ENCODE measurements at regions not wholly inside any gene's neighbourhood (a gene's known extent, or its start where the extent isn't known, plus 50 kb on each side); places are given as distances from the start of the nearest gene placed in this dataset.
"Not testable (repeated sequence)": the region's sequence is repeated elsewhere in the genome, so short reads cannot be mapped to it uniquely, and the experiment has no call there.

GRCh38 chr11:130551388-130551787, 102.9 kb downstream of the ADAMTS15 start:
- no peak for DNase-seq

GRCh38 chr11:130553306-130553705, 104.9 kb downstream of the ADAMTS15 start:
- DNase-seq, result no peak

DNA sequence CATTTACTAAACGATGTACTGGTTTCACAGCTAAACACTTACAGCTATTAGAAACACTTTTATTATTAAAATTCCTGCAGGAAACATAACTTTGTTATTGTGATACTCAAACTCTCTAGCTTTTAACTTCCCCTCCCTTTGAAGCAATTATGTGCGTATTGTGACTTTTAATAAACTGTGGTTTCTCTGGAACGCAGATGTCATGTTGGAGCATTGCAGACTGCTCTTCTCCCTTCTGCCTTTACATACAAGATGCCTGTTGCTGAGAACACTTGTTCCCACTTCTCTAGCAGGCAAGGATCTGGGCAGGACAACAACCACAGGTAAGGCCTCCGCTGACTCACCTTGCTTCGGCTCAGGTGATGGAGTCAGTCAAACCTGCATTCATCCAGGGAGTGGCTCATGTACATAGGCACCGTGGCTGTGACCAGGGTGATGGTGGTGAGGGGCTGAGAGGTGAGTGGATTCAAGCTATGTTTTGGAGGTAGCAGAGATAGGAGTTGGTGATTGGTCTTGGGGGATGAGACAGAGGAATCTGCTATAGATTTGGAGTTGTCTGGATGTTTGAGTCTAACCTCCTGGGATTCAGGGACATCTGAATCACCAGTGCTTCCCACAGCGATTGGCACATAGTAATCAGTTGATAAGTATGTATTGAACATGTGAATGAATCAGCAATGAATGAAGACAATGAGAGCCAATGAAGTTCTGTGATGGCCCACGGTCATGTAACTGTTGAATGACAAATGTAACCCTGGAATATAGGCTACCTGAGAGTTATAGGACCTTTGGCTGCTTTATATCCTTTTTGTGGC, 106.0 kb downstream of the ADAMTS15 start:
- no peak for DNase-seq

- no peak for DNase-seq
These were observed 106.9 kb downstream of the ADAMTS15 start for GRCh38 chr11:130555251-130555841.

DNA sequence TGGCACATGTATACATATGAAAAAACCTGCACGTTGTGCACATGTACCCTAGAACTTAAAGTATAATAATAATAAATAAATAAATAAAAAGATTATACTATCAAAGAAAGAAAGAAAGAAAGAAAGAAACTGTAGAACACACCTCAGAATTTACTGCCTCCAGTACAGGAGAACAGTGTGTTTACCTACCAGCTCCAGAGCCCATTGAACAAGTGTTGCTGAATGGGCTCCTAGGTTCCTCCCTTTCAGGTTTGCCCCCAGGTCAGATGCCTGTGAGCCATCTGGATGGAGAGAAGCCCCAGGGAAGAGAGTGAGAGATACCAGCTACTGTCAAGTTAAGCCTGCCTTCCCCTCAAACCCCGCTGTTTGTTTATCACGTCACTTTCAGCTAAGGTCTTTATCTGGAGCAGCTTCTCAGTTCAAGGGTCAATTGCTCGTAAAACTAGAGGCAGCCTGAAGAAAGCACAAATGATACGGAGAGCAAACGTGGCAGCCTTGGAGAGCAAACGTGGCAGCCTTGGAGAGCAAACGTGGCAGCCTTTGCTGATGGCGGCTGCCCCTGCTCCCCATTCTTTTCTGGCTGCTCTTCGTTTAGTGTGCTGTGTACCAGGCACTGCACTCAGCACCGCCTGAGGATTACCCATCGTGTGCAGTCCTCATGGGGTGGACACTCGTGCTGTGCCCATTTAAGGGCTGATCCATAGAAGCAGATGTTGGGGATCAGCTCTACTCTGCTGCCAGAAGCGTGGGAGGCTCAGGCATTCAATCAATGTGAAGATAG, 111.7 kb downstream of the ADAMTS15 start:
- no peak for DNase-seq

DNA sequence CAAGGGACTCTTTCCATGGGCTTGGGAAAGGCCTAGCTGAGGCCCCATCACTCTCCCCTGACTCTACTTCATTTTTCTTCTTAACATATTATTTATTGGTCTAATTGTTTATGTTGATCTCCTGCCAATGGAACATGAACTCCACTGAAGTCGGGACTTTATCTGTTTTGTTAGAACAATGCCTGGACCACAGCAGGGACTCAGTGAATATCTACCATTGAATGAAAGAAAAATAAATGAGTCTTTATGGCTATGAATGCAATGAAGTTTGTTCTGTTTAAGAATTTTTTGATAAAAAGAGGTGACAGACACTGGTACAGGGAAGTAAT, 112.3 kb downstream of the ADAMTS15 start:
- no peak for DNase-seq

- DNase-seq, result no peak
These were observed 113.0 kb downstream of the ADAMTS15 start for GRCh38 chr11:130561441-130561881.

GRCh38 chr11:130562549-130562948, 114.1 kb downstream of the ADAMTS15 start:
- no peak for DNase-seq

DNA sequence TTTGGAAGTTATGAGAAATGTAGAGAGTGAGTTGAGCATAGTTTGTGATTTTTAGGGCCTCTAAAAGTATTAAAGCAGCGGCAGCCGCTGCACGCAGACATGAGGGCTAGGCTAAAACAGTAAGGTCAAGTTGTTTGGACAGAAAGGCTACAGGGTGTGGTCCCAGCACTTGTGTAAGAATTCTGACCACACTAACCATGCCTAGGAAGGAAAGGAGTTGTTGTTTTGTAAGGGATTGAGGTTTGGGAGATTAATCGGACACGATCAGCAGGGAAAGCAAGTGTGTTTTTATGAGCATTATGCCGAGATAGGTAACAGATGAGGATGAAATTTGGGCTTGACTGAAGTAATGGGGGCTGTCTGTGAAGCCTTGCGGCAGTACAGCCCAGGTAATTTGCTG, 117.9 kb downstream of the ADAMTS15 start:
- DNase-seq, result not testable (repeated sequence)

DNA sequence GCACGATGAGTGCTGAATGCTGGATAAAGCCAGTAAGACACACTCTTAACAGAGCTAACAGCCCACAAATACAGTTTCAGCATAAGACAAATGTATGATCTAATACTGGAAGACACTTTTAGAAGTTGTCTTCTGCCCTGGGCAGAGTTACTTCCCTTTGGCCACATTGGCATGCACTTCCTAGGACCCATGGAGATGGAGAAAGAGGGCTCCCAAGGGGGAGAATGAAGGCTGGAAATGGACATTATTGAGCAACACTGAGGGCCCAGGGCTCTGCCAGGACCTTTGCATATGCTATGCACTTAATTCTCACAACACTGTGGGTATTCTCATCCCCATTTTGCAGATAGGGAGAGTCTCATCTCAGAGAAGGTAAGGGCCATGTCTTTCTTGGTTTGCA, 123.1 kb downstream of the ADAMTS15 start:
- no peak for DNase-seq

- no peak for DNase-seq
These were observed 123.6 kb downstream of the ADAMTS15 start for GRCh38 chr11:130571947-130572584.

GRCh38 chr11:130573767-130574166, 125.3 kb downstream of the ADAMTS15 start:
- no peak for DNase-seq

DNA sequence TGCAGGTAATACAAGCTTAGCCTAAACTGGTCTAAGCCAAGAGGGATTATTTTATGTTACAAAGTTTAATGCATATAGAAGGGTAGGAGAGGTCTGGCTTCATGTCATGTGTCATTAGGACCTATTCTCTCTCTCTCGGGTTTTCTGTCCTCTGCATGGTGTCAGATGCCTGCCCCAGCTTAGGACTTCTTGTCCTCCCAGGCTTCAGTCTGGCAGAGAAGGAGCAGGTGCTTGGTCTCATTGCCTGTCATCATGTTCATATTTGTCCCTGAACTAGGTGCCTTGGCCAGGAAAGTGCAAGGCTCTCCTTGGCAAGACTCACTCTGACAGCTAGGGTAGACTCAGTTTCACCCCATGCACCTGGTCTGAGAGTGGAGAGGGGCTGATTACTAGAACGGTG, 126.3 kb downstream of the ADAMTS15 start:
- no peak for DNase-seq

GRCh38 chr11:130576146-130576545, 127.7 kb downstream of the ADAMTS15 start:
- DNase-seq, result no peak

DNA sequence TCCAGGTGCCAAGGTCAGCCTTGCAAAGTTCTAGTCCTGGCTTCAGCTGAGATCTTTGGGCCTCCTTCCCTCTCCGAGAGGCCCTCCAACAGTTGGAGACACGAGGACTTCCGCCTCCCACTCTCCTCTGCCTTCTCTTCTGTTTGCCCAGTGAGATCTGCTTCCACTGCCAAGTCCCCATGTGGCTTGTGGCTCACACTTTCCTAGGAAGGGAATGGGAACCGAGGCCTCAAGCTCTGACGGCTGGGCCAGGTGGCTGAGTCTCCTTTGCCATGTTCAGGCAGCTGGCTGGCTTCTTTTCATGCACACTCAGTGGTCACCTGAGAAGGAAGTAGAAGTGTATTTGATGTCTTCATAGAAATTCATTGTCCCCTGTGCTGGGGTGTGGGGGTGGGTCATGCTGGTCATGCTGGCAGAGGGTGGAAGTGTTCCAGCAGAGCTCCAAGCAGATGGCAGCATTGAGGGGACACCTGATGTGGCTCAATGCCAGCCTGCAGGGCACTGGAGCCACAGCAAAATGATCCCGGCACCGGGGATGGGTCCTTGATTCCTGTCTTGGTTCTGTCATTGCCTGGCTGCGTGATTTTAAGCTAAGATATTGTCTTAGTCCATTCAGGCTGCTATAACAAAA, 130.4 kb downstream of the ADAMTS15 start:
- no peak for DNase-seq

DNA sequence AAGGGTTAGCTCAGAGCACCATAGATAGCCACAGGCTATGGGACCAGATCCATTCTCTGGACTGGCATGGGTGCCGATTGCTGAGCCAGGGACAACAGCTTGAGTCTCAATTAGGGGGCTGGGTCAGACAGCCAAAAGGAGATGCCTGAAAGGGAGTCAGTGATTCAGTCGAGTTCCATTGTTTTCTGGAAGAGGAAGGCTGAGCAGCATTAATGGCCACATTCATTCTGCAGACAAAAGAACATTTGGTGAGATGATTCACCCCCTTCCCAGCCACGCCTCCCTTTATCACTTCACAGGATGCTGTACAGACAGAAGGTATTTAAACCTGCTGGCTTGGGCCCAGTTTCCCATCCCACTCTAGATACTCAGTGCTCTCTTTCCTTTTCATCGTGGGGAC, 131.9 kb downstream of the ADAMTS15 start:
- no peak for DNase-seq

GRCh38 chr11:130580891-130581492, 132.5 kb downstream of the ADAMTS15 start:
- no peak for DNase-seq

GRCh38 chr11:130581646-130582045, 133.2 kb downstream of the ADAMTS15 start:
- no peak for DNase-seq

- no peak for DNase-seq
These were observed 133.7 kb downstream of the ADAMTS15 start for GRCh38 chr11:130582176-130582575.

- no peak for DNase-seq
These were observed 134.5 kb downstream of the ADAMTS15 start for GRCh38 chr11:130582981-130583380.

DNA sequence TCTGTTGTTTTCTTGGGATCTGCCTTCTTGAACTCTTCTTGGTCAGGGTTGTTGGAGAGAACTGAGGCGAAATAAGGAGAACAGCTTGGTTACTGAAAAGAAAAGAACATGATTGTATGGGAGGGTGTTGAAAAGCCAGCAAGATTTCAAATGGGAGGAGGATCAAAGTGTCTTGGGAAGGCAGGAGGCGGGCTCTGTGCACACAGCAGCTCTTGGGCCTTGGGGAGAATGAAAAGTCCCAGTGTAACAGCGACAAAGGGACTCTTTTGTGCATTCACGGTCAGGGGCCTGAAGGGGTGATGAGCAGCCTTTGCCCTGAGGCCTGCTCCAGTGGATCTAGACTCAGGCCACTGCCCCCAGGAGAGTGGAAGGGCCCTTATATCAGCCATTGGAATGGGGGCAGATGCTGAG, 135.4 kb downstream of the ADAMTS15 start:
- no peak for DNase-seq

DNA sequence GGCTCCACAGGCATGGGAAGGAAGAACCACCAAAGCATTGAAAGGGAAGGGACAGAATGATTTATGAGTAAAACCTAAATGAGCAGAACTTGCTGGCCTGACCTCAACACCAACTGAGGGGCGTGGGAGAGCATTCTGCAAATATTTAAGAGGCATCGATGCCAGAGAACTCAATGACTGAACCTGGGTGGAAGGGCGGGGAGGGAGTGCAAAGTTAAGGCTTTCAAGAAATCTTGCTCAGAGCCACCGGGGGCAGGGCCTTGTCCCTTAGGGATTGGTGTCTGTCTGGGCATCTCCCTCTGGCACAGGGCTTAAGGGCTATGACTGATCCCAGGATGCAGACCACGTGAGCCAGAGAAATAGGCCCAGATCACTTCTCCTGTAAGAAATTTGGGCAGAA, 137.1 kb downstream of the ADAMTS15 start:
- no peak for DNase-seq

All from activated T-cell treated with anti-CD3 and anti-CD28 coated beads, Interleukin-2, amount 50 U/mL, for 48 hours (primary cell).